ENCODE measurements at regions not wholly inside any gene's neighbourhood (a gene's known extent, or its start where the extent isn't known, plus 50 kb on each side); places are given as distances from the start of the nearest gene placed in this dataset.

DNA sequence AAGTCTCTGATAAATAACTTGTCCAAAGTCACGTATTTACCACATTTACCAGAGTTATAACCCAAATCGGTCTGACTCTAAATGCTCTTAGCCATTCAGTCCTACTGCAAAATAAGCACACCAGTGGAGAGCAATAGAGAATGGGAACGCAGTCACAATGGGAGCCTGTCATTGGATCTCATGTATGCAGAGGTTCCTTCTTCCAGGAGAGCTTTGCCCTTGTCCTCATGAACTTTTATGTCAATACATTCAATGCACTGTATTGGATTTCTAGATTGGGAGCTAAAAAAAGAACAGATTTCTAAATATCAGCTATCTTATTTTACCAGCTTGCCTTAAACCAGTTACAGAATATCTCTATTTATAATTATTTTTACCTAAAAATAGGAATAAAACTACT, 149.1 kb upstream of the CXXC4 start:
- TF ChIP-seq ZNF654 (tag by site-specific recombination; IDR thresholded peaks at IDR 0.05; ENCODE audit: low read depth) = no peak
- no peak for TF ChIP-seq ZNF10 (tag by site-specific recombination; IDR thresholded peaks at IDR 0.05)
- TF ChIP-seq ZNF768 (tag by site-specific recombination; IDR thresholded peaks at IDR 0.05) = no peak
- TF ChIP-seq ZNF560 (tag by site-specific recombination; IDR thresholded peaks at IDR 0.05; ENCODE audit: borderline replicate concordance) = no peak
- no peak for TF ChIP-seq AEBP2 (tag by site-specific recombination; IDR thresholded peaks at IDR 0.05; ENCODE audit: borderline replicate concordance)
- TF ChIP-seq, protein P1, sequence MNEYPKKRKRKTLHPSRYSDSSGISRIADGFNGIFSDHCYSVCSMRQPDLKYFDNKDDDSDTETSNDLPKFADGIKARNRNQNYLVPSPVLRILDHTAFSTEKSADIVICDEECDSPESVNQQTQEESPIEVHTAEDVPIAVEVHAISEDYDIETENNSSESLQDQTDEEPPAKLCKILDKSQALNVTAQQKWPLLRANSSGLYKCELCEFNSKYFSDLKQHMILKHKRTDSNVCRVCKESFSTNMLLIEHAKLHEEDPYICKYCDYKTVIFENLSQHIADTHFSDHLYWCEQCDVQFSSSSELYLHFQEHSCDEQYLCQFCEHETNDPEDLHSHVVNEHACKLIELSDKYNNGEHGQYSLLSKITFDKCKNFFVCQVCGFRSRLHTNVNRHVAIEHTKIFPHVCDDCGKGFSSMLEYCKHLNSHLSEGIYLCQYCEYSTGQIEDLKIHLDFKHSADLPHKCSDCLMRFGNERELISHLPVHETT (tag by site-specific recombination; IDR thresholded peaks at IDR 0.05) = no peak
- no peak for TF ChIP-seq ELK4 (IDR thresholded peaks at IDR 0.05; ENCODE audit: borderline replicate concordance, low read depth, low read length)
- Histone ChIP-seq H3K36me3 (ENCODE audit: control insufficient read depth in 2 of 2, insufficient read depth in 1 of 2, low read length in 2 of 2) (no peaks in the 10 kb centered on the region), H3K27ac (ENCODE audit: extremely low read depth, low read depth, low read length) (no peak overlapping the region), H3K4me1 (ENCODE audit: control insufficient read depth, insufficient read depth, low read length) (no peaks in the 10 kb centered on the region), H3K9me3 (ENCODE audit: control insufficient read depth, insufficient read depth, low read depth, low read length) (no peaks in the 10 kb centered on the region), H3K4me3 (ENCODE audit: low read depth, low read length) (no peak overlapping the region)
- ChIA-PET POLR2A (no interaction called here), CTCF (no interaction called here)

DNA sequence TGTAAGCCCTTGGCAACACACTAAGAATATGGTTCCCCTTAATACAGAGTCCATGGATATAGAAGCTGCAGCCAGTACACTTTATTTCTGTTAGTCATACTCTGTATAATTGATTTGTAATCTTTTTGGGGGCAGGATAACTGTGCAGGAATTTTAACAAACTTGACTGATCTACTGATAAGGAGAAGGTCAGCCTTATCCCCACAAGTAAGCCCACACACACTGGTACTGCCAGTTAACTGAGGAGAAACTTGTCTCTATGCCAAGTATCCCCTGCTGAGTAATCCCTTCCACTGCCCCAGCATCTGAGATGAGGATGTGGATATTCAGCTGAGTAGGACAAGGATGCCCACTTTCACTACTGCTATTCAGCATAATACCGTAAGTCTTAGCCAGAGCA, 154.9 kb upstream of the CXXC4 start:
- Histone ChIP-seq H3K4me1 (ENCODE audit: control insufficient read depth, insufficient read depth, low read length) (no peaks in the 10 kb centered on the region), H3K9me3 (ENCODE audit: control insufficient read depth, insufficient read depth, low read depth, low read length) (no peaks in the 10 kb centered on the region), H3K27ac (ENCODE audit: extremely low read depth, low read depth, low read length) (no peak overlapping the region), H3K36me3 (ENCODE audit: control insufficient read depth in 2 of 2, insufficient read depth in 1 of 2, low read length in 2 of 2) (no peaks in the 10 kb centered on the region), H3K4me3 (ENCODE audit: low read depth, low read length) (no peak overlapping the region)
- POLR2A ChIA-PET = no interaction called here
- CTCF ChIA-PET = no interaction called here
- no peak for TF ChIP-seq ZNF654 (tag by site-specific recombination; IDR thresholded peaks at IDR 0.05; ENCODE audit: low read depth)
- TF ChIP-seq ZNF354C (tag by site-specific recombination; IDR thresholded peaks at IDR 0.05; ENCODE audit: borderline replicate concordance, low read depth) = no peak
- TF ChIP-seq TRIM28 (IDR thresholded peaks at IDR 0.05; ENCODE audit: borderline replicate concordance, low read length) = no peak
- no peak for TF ChIP-seq ZNF169 (tag by site-specific recombination; IDR thresholded peaks at IDR 0.05)
- TF ChIP-seq ZNF148 (tag by site-specific recombination; IDR thresholded peaks at IDR 0.05; ENCODE audit: borderline replicate concordance) = no peak
- TF ChIP-seq ZNF560 (tag by site-specific recombination; IDR thresholded peaks at IDR 0.05; ENCODE audit: borderline replicate concordance) = no peak
- no peak for TF ChIP-seq ZNF76 (tag by site-specific recombination; IDR thresholded peaks at IDR 0.05; ENCODE audit: borderline replicate concordance, low read depth)
- TF ChIP-seq ZNF623 (tag by site-specific recombination; IDR thresholded peaks at IDR 0.05) = no peak
- no peak for TF ChIP-seq TCF7L2 (IDR thresholded peaks at IDR 0.05; ENCODE audit: borderline replicate concordance, low read depth, low read length)
- TF ChIP-seq PRDM1 (tag by site-specific recombination; IDR thresholded peaks at IDR 0.05) = no peak
- no peak for TF ChIP-seq ZSCAN18 (tag by site-specific recombination; IDR thresholded peaks at IDR 0.05)
- TF ChIP-seq ZBTB48 (tag by site-specific recombination; IDR thresholded peaks at IDR 0.05) = no peak
- TF ChIP-seq MYNN (tag by site-specific recombination; IDR thresholded peaks at IDR 0.05; ENCODE audit: borderline replicate concordance) = no peak
- TF ChIP-seq ZBTB1 (tag by site-specific recombination; IDR thresholded peaks at IDR 0.05) = no peak
- no peak for TF ChIP-seq ZNF248 (tag by site-specific recombination; IDR thresholded peaks at IDR 0.05)
- no peak for TF ChIP-seq HIC1 (tag by site-specific recombination; IDR thresholded peaks at IDR 0.05)
- TF ChIP-seq ZNF398 (tag by site-specific recombination; IDR thresholded peaks at IDR 0.05) = no peak
- no peak for TF ChIP-seq ZNF529 (tag by site-specific recombination; IDR thresholded peaks at IDR 0.05; ENCODE audit: insufficient replicate concordance)

Data from HEK293 (cell line).